H1 (cell line): ENCODE measurements at regions not wholly inside any gene's neighbourhood (a gene's known extent, or its start where the extent isn't known, plus 50 kb on each side); places are given as distances from the start of the nearest gene placed in this dataset.

Experiments used
- ASH2L ChIP-seq: fragments of 200-600, 300-600 bp; sonication (generic); IDR thresholded peaks from one replicate; pipeline ENCODE4 v1.7.1; 2017; ENCODE audit warnings: low read length
- ATF2 ChIP-seq: IDR thresholded peaks from 2 replicates; pipeline ENCODE4 v1.6.1; 2012; ENCODE audit warnings: low read length, inconsistent platforms
- BACH1 ChIP-seq: IDR thresholded peaks from 2 replicates; pipeline ENCODE4 v1.6.1; 2012; ENCODE audit warnings: low read length, improper control_type of control experiment
- CHD7 ChIP-seq: fragments of 300-600 bp; sonication (generic); IDR thresholded peaks from 2 replicates; pipeline ENCODE4 v1.7.1; 2012; ENCODE audit warnings: low read length, moderate library complexity, mild to moderate bottlenecking, inconsistent platforms; ENCODE audit not compliant: insufficient replicate concordance
- GABPA ChIP-seq: IDR thresholded peaks from 2 replicates; pipeline ENCODE4 v1.6.1; 2011; ENCODE audit warnings: mild to moderate bottlenecking, low read length, moderate library complexity, borderline replicate concordance; ENCODE audit not compliant: insufficient read depth
- MAFK ChIP-seq: IDR thresholded peaks from 2 replicates; pipeline ENCODE4 v1.6.1; 2012; ENCODE audit warnings: low read depth, mild to moderate bottlenecking, improper control_type of control experiment, low read length
- TAF7 ChIP-seq: optimal IDR thresholded peaks from 2 replicates; pipeline ENCODE3; 2011; ENCODE audit warnings: low read depth, mild to moderate bottlenecking, inconsistent platforms, low read length, moderate library complexity, borderline replicate concordance
- TBP ChIP-seq: IDR thresholded peaks from 2 replicates; pipeline ENCODE4 v1.6.1; 2011; ENCODE audit warnings: low read depth, low read length, improper control_type of control experiment

GRCh38 chr2:126824663-126825062, 74.0 kb upstream of the TEX51 start (continued):
- TF ChIP-seq CHD7 = no peak
- no peak for TF ChIP-seq MAFK
- TF ChIP-seq TBP = no peak
- TF ChIP-seq ATF2 = no peak
- no peak for TF ChIP-seq TAF7
- TF ChIP-seq BACH1 = no peak
- no peak for TF ChIP-seq ASH2L
- no peak for TF ChIP-seq GABPA
- TF ChIP-seq, all 59 proteins: peak for 0
